ENCODE measurements at regions not wholly inside any gene's neighbourhood (a gene's known extent, or its start where the extent isn't known, plus 50 kb on each side); places are given as distances from the start of the nearest gene placed in this dataset.

GRCh38 chrX:66717926-66718325 is 79.0 kb upstream of the EDA2R start:
- TF ChIP-seq TAF1 (IDR thresholded peaks at IDR 0.05; ENCODE audit: borderline replicate concordance, low read depth, low read length) (no peak), POLR2AphosphoS5 (IDR thresholded peaks at IDR 0.05; ENCODE audit: low read depth, low read length) (no peak), POLR2A (IDR thresholded peaks at IDR 0.05; ENCODE audit: low read depth, low read length) (no peak)
